ENCODE measurements at regions not wholly inside any gene's neighbourhood (a gene's known extent, or its start where the extent isn't known, plus 50 kb on each side); places are given as distances from the start of the nearest gene placed in this dataset.

DNA sequence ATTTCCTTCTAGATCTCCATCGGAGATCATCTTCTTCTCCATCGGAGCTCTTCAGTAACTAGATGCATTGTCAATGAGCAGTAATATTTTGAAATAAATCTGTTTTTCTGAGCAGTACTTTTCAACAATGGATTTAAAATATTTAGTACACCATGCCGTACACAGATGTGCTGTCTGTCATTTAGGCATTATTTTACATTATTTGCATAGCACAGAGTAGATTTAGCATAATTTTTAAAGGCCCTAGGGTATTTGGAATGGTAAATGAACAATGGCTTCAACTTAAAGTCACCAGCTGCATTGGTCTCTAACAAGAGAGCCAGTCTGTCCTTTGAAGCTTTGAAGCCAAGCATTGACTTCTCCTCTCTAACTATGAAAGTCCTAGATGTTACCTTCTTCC, 95.4 kb upstream of the ANKFN1 start:
- TF ChIP-seq GATA2 (IDR thresholded peaks at IDR 0.05; ENCODE audit: low read depth, low read length), result no peak
- no peak for TF ChIP-seq GATA3 (IDR thresholded peaks at IDR 0.05; ENCODE audit: low read depth, low read length)
